SU-DHL-6 (cell line): ENCODE measurements at regions not wholly inside any gene's neighbourhood (a gene's known extent, or its start where the extent isn't known, plus 50 kb on each side); places are given as distances from the start of the nearest gene placed in this dataset.

Source experiments
- H2AFZ ChIP-seq: fragments of 200-600 bp; sonication (generic); 2 replicates; pipeline ENCODE4 v1.6.1; 2014; ENCODE audit warnings: low read depth, mild to moderate bottlenecking, moderate library complexity, mixed read lengths, antibody characterized with exemption, low read length; ENCODE audit not compliant: severe bottlenecking
- H3F3A ChIP-seq: fragments of 200-600 bp; shearing (Covaris generic); 2 replicates; pipeline ENCODE4 v1.6.0; 2016; ENCODE audit warnings: antibody characterized with exemption, mild to moderate bottlenecking; ENCODE audit not compliant: insufficient read depth
- H3K27ac ChIP-seq: fragments of 200-600 bp; sonication (generic); 2 replicates; pipeline ENCODE4 v1.5.1; 2016; ENCODE audit warnings: low read depth, mild to moderate bottlenecking, low read length, moderate library complexity, mixed read lengths
- H3K27me3 ChIP-seq: fragments of 200-600 bp; sonication (generic), shearing (Covaris generic); 2 replicates; pipeline ENCODE4 v1.6.0; 2014; ENCODE audit warnings: mild to moderate bottlenecking, low read length
- H3K36me3 ChIP-seq: fragments of 200-600 bp; sonication (generic); 2 replicates; pipeline ENCODE4 v1.6.1; 2014; ENCODE audit warnings: mild to moderate bottlenecking, low read length, mixed read lengths
- H3K4me2 ChIP-seq: fragments of 300-600, 200-600 bp; shearing (Covaris generic), sonication (generic); 2 replicates; pipeline ENCODE4 v1.6.0; 2014; ENCODE audit warnings: low read length, low read depth, mild to moderate bottlenecking; ENCODE audit not compliant: poor library complexity, severe bottlenecking
- H3K4me3 ChIP-seq: fragments of 200-600 bp; sonication (generic); 2 replicates; pipeline ENCODE4 v1.5.1; 2014; ENCODE audit warnings: antibody characterized with exemption, low read length, mild to moderate bottlenecking, mixed read lengths; ENCODE audit not compliant: insufficient read depth, poor library complexity, severe bottlenecking
- H3K79me2 ChIP-seq: fragments of 200-600 bp; sonication (generic); 2 replicates; pipeline ENCODE4 v1.6.1; 2014; ENCODE audit warnings: mild to moderate bottlenecking, low read length, moderate library complexity; ENCODE audit not compliant: insufficient read depth
- H3K9ac ChIP-seq: fragments of 200-600 bp; sonication (generic); 2 replicates; pipeline ENCODE4 v1.7.0; 2014; ENCODE audit warnings: mild to moderate bottlenecking, low read length
- H3K9me2 ChIP-seq: fragments of 200-600 bp; sonication (generic); replicated peaks from 2 replicates; pipeline ENCODE4 v1.6.1; 2014; ENCODE audit warnings: low read length; ENCODE audit not compliant: insufficient read depth
- H3K9me3 ChIP-seq: fragments of 200-600 bp; sonication (generic); 2 replicates; pipeline ENCODE4 v1.6.1; 2014; ENCODE audit warnings: low read length, mixed read lengths; ENCODE audit not compliant: insufficient read depth
- H4K20me1 ChIP-seq: fragments of 200-600 bp; sonication (generic); 2 replicates; pipeline ENCODE4 v1.6.1; 2014; ENCODE audit warnings: low read depth, mild to moderate bottlenecking, antibody characterized with exemption, low read length, moderate library complexity, mixed read lengths
- CTCF ChIP-seq: fragments of 200-600 bp; sonication (generic); IDR thresholded peaks from one replicate; pipeline ENCODE4 v1.5.1; 2017; ENCODE audit warnings: antibody characterized with exemption, mild to moderate bottlenecking, low read length, moderate library complexity; ENCODE audit not compliant: insufficient read depth, poor library complexity, severe bottlenecking
- EZH2phosphoT487 ChIP-seq: fragments of 200-600 bp; sonication (generic), shearing (Covaris generic); conservative IDR thresholded peaks from 2 replicates; pipeline ENCODE4 v1.6.1; 2018; ENCODE audit warnings: mild to moderate bottlenecking, antibody characterized with exemption, low read length, moderate library complexity, mixed read lengths

- Histone ChIP-seq H3K4me3 (no peak overlapping the region), H4K20me1 (no peaks in the 10 kb centered on the region), H3F3A (no peaks in the 10 kb centered on the region), H3K9me2 (no peaks in the 10 kb centered on the region), H3K79me2 (no peaks in the 10 kb centered on the region), H3K27me3 (no peaks in the 10 kb centered on the region), H2AFZ (no peak overlapping the region), H3K9me3 (no peaks in the 10 kb centered on the region), H3K27ac (no peak overlapping the region), H3K4me2 (no peak overlapping the region), H3K9ac (no peak overlapping the region), H3K36me3 (no peaks in the 10 kb centered on the region)
- TF ChIP-seq CTCF, result no peak
- TF ChIP-seq EZH2phosphoT487, result no peak
These were observed 58.4 kb downstream of the FZD10 start for GRCh38 chr12:130220706-130221100.

GRCh38 chr12:130222519-130223218, 60.4 kb downstream of the FZD10 start:
- H4K20me1 ChIP-seq, result no peaks in the 10 kb centered on the region
- H3K36me3 ChIP-seq, result no peaks in the 10 kb centered on the region
- H3K79me2 ChIP-seq, result no peaks in the 10 kb centered on the region
- no peaks in the 10 kb centered on the region for H3K9me3 ChIP-seq
- H3K9me2 ChIP-seq, result no peaks in the 10 kb centered on the region
- no peak overlapping the region for H2AFZ ChIP-seq
- no peak overlapping the region for H3K9ac ChIP-seq
- no peak overlapping the region for H3K4me2 ChIP-seq
- no peak overlapping the region for H3K27ac ChIP-seq
- H3K4me3 ChIP-seq, result no peak overlapping the region
- H3K27me3 ChIP-seq, result no peaks in the 10 kb centered on the region
- H3F3A ChIP-seq, result no peaks in the 10 kb centered on the region
- TF ChIP-seq EZH2phosphoT487, result no peak
- no peak for TF ChIP-seq CTCF

GRCh38 chr12:130223767-130224244, 61.5 kb downstream of the FZD10 start:
- no peaks in the 10 kb centered on the region for H3K36me3 ChIP-seq

More at GRCh38 chr12:130223767-130224244, 61.5 kb downstream of the FZD10 start:
- Histone ChIP-seq H3K27me3 (no peaks in the 10 kb centered on the region), H3K9ac (no peak overlapping the region), H3K4me2 (no peak overlapping the region), H2AFZ (no peak overlapping the region), H3K79me2 (no peaks in the 10 kb centered on the region), H3K9me3 (no peaks in the 10 kb centered on the region), H3K9me2 (no peaks in the 10 kb centered on the region), H3K27ac (no peak overlapping the region), H4K20me1 (no peaks in the 10 kb centered on the region), H3K4me3 (no peak overlapping the region), H3F3A (no peaks in the 10 kb centered on the region)
- no peak for TF ChIP-seq CTCF
- no peak for TF ChIP-seq EZH2phosphoT487
